Panc1 (cell line): ENCODE measurements at regions not wholly inside any gene's neighbourhood (a gene's known extent, or its start where the extent isn't known, plus 50 kb on each side); places are given as distances from the start of the nearest gene placed in this dataset.

Source experiments
- CTCF ChIP-seq: fragments of 450-650 bp; IDR thresholded peaks from 2 replicates; pipeline ENCODE4 v1.5.1; 2017; ENCODE audit warnings: mild to moderate bottlenecking
- POLR2AphosphoS5 ChIP-seq: IDR thresholded peaks from 2 replicates; pipeline ENCODE4 v1.6.1; 2012; ENCODE audit warnings: mild to moderate bottlenecking, low read depth, low read length, moderate library complexity

DNA sequence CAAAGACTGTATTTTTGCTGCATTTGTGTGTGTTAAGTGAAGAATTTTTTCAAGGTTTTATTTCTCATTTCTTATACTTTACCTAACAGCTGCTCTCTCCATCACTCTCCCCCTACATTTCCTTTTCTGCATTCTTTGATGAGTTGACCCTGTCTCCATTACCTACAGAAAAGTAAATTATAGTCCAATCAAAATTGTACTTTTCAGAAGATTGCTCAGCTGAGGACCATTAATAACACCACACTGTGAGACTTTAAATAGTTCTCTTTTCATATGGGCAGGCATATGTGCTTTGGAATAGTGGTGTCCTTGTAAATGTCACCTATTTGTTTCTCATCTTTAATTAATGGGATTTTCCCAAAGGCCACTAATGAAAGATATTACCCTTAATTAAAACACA lies 234.7 kb upstream of the GPR149 start:
- TF ChIP-seq CTCF: no peak
- TF ChIP-seq POLR2AphosphoS5: no peak
